Mesendoderm (in vitro differentiated cells): ENCODE measurements at regions not wholly inside any gene's neighbourhood (a gene's known extent, or its start where the extent isn't known, plus 50 kb on each side); places are given as distances from the start of the nearest gene placed in this dataset.
"Not testable (repeated sequence)": the region's sequence is repeated elsewhere in the genome, so short reads cannot be mapped to it uniquely, and the experiment has no call there.

ENCODE experiments used
- DNase-seq: peaks from one replicate; pipeline ENCODE4 v3.0.0; 2013
- H2AK5ac ChIP-seq: 2 replicates; pipeline ENCODE4 v1.6.1; 2013; ENCODE audit warnings: low read length, inconsistent platforms
- H2BK120ac ChIP-seq: 2 replicates; pipeline ENCODE4 v1.6.1; 2013; ENCODE audit warnings: low read depth, mild to moderate bottlenecking, low read length, moderate library complexity, mixed read lengths
- H2BK15ac ChIP-seq: replicated peaks from 2 replicates; pipeline ENCODE4 v1.6.1; 2013; ENCODE audit warnings: low read depth, mild to moderate bottlenecking, moderate library complexity
- H2BK5ac ChIP-seq: 2 replicates; pipeline ENCODE4 v1.6.1; 2013; ENCODE audit warnings: low read length, inconsistent platforms
- H3K18ac ChIP-seq: 2 replicates; pipeline ENCODE4 v1.6.1; 2013; ENCODE audit warnings: mild to moderate bottlenecking, low read length, mixed read lengths
- H3K23ac ChIP-seq: one replicate; pipeline ENCODE4 v1.6.1; 2013; ENCODE audit warnings: low read length
- H3K27ac ChIP-seq: 2 replicates; pipeline ENCODE4 v1.5.1; 2013; ENCODE audit warnings: low read depth, mild to moderate bottlenecking, inconsistent platforms, low read length, moderate library complexity
- H3K27me3 ChIP-seq: 2 replicates; pipeline ENCODE4 v1.6.1; 2013; ENCODE audit warnings: low read length, control low read depth, mild to moderate bottlenecking, inconsistent platforms; ENCODE audit not compliant: insufficient read depth, poor library complexity
- H3K36me3 ChIP-seq: 2 replicates; pipeline ENCODE4 v1.6.1; 2013; ENCODE audit warnings: low read length, inconsistent platforms; ENCODE audit not compliant: control insufficient read depth, insufficient read depth
- H3K4ac ChIP-seq: one replicate; pipeline ENCODE4 v1.6.1; 2013; ENCODE audit warnings: low read depth, mild to moderate bottlenecking, low read length, moderate library complexity
- H3K4me1 ChIP-seq: 2 replicates; pipeline ENCODE4 v1.6.1; 2013; ENCODE audit warnings: low read depth, low read length, inconsistent platforms; ENCODE audit not compliant: control insufficient read depth
- H3K4me2 ChIP-seq: 2 replicates; pipeline ENCODE4 v1.6.1; 2013; ENCODE audit warnings: low read length
- H3K4me3 ChIP-seq: 2 replicates; pipeline ENCODE4 v1.5.1; 2013; ENCODE audit warnings: mild to moderate bottlenecking, low read length
- H3K56ac ChIP-seq: one replicate; pipeline ENCODE4 v1.6.1; 2013; ENCODE audit warnings: low read length
- H3K79me1 ChIP-seq: 2 replicates; pipeline ENCODE4 v1.6.1; 2013; ENCODE audit warnings: low read length, inconsistent platforms
- H3K79me2 ChIP-seq: 2 replicates; pipeline ENCODE4 v1.6.1; 2013; ENCODE audit warnings: mild to moderate bottlenecking, low read length; ENCODE audit not compliant: control insufficient read depth, insufficient read depth
- H3K9ac ChIP-seq: 2 replicates; pipeline ENCODE4 v1.6.1; 2013; ENCODE audit warnings: low read length, inconsistent platforms
- H4K5ac ChIP-seq: one replicate; pipeline ENCODE4 v1.6.1; 2013; ENCODE audit warnings: low read length
- H4K8ac ChIP-seq: one replicate; pipeline ENCODE4 v1.6.1; 2013; ENCODE audit warnings: low read depth, mild to moderate bottlenecking, control low read depth, low read length, moderate library complexity
- WGBS: extraction: QIAGEN DNeasy Blood & Tissue Kit; methylation state at CpG from one replicate; pipeline ENCODE4 v1.1.7; 2013; ENCODE audit warnings: low lambda C conversion rate, missing lambda C conversion rate; ENCODE audit not compliant: insufficient coverage; ENCODE audit errors: extremely low coverage; 5-methylcytosine and 5-hydroxymethylcytosine counted together

- not testable (repeated sequence) for H3K27ac ChIP-seq, H3K27me3 ChIP-seq, H3K4me2 ChIP-seq, H4K8ac ChIP-seq, H3K79me1 ChIP-seq, DNase-seq, H3K23ac ChIP-seq, H3K4me3 ChIP-seq, H2BK15ac ChIP-seq, H3K18ac ChIP-seq, H3K4ac ChIP-seq, H2BK5ac ChIP-seq, H3K79me2 ChIP-seq, H2AK5ac ChIP-seq, H3K4me1 ChIP-seq, H3K9ac ChIP-seq, H4K5ac ChIP-seq, H3K56ac ChIP-seq, H2BK120ac ChIP-seq, H3K36me3 ChIP-seq
- no CpG with 5 or more reads among the region's 7 CpGs for WGBS
These were observed 106.5 kb downstream of the NPIPB11 start for GRCh38 chr16:29300030-29300491.

GRCh38 chr16:29298997-29299396, 107.5 kb downstream of the NPIPB11 start:
- H3K27ac ChIP-seq, H3K23ac ChIP-seq, H2AK5ac ChIP-seq, H3K4me1 ChIP-seq, H3K36me3 ChIP-seq, H3K9ac ChIP-seq, H3K79me2 ChIP-seq, H3K4ac ChIP-seq, H3K79me1 ChIP-seq, H3K56ac ChIP-seq, H4K5ac ChIP-seq, H2BK120ac ChIP-seq, H3K4me2 ChIP-seq, DNase-seq, H3K4me3 ChIP-seq, H3K27me3 ChIP-seq, H3K18ac ChIP-seq, H2BK15ac ChIP-seq, H2BK5ac ChIP-seq, H4K8ac ChIP-seq: not testable (repeated sequence)
- 100% methylated on average over 1 of the region's 10 CpGs for WGBS

- H3K18ac ChIP-seq, H2BK120ac ChIP-seq, H2BK15ac ChIP-seq, H2BK5ac ChIP-seq, H2AK5ac ChIP-seq, H3K27ac ChIP-seq, DNase-seq, H3K4ac ChIP-seq, H3K56ac ChIP-seq, H4K5ac ChIP-seq, H3K9ac ChIP-seq, H3K79me1 ChIP-seq, H3K4me2 ChIP-seq, H3K36me3 ChIP-seq, H3K23ac ChIP-seq, H3K79me2 ChIP-seq, H3K4me1 ChIP-seq, H3K4me3 ChIP-seq, H4K8ac ChIP-seq, H3K27me3 ChIP-seq: not testable (repeated sequence)
- WGBS: no CpG with 5 or more reads among the region's 12 CpGs
These were observed 108.2 kb downstream of the NPIPB11 start for GRCh38 chr16:29298307-29298706.

GRCh38 chr16:29297809-29298177, 108.7 kb downstream of the NPIPB11 start:
- not testable (repeated sequence) for H3K23ac ChIP-seq, H3K4me3 ChIP-seq, H3K56ac ChIP-seq, H3K79me1 ChIP-seq, H3K4ac ChIP-seq, DNase-seq, H2BK120ac ChIP-seq, H3K27ac ChIP-seq, H2BK15ac ChIP-seq, H4K5ac ChIP-seq, H3K9ac ChIP-seq, H3K36me3 ChIP-seq, H3K18ac ChIP-seq, H4K8ac ChIP-seq, H3K79me2 ChIP-seq, H2AK5ac ChIP-seq, H2BK5ac ChIP-seq, H3K27me3 ChIP-seq, H3K4me2 ChIP-seq, H3K4me1 ChIP-seq
- WGBS: no CpG with 5 or more reads among the region's 2 CpGs

- H3K27ac ChIP-seq, H3K27me3 ChIP-seq, H4K8ac ChIP-seq, H3K9ac ChIP-seq, H2BK5ac ChIP-seq, H3K79me2 ChIP-seq, H3K56ac ChIP-seq, H3K23ac ChIP-seq, H4K5ac ChIP-seq, H3K4me2 ChIP-seq, H3K4ac ChIP-seq, H3K18ac ChIP-seq, H3K4me3 ChIP-seq, H2AK5ac ChIP-seq, DNase-seq, H3K36me3 ChIP-seq, H2BK15ac ChIP-seq, H2BK120ac ChIP-seq, H3K79me1 ChIP-seq, H3K4me1 ChIP-seq: not testable (repeated sequence)
- no CpG with 5 or more reads among the region's 17 CpGs for WGBS
These were observed 109.2 kb downstream of the NPIPB11 start for GRCh38 chr16:29297144-29297808.

- H2AK5ac ChIP-seq, H4K5ac ChIP-seq, H3K4me2 ChIP-seq, H3K23ac ChIP-seq, H3K36me3 ChIP-seq, H4K8ac ChIP-seq, H3K79me2 ChIP-seq, H3K27me3 ChIP-seq, H3K27ac ChIP-seq, H3K9ac ChIP-seq, H3K4me3 ChIP-seq, H2BK15ac ChIP-seq, H2BK5ac ChIP-seq, DNase-seq, H2BK120ac ChIP-seq, H3K79me1 ChIP-seq, H3K18ac ChIP-seq, H3K56ac ChIP-seq, H3K4me1 ChIP-seq, H3K4ac ChIP-seq: not testable (repeated sequence)
- no CpG with 5 or more reads among the region's 11 CpGs for WGBS
These were observed 110.3 kb downstream of the NPIPB11 start for GRCh38 chr16:29296176-29296575.
